Activated naive CD4-positive, alpha-beta T cell (primary cell): ENCODE measurements at regions not wholly inside any gene's neighbourhood (a gene's known extent, or its start where the extent isn't known, plus 50 kb on each side); places are given as distances from the start of the nearest gene placed in this dataset.
"Not testable (repeated sequence)": the region's sequence is repeated elsewhere in the genome, so short reads cannot be mapped to it uniquely, and the experiment has no call there.

Source experiments
- DNase-seq, 4 experiments: peaks; one replicate each; lab custom pipeline; 2025; lab: John Stamatoyannopoulos, UW

DNA sequence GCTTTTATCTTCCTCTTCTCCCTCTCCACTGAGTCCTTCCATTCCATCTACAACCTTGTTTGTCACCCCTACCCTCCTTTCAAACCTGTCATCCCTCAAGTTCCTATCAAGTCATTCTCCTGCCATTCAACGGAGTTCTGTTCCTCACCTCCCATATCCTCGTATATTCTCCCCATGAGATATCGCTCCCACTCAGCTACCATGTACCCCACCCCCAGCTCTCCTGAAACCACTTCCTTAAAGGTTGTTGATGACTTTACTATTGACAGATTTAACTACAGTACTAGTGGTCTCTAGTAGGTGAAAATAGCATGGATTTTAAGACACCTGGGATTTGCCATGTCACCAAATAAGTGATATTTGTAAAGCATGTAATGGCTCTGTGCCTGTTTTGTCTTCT is 107.4 kb upstream of the BARHL2 start:
- DNase-seq = no peak

DNA sequence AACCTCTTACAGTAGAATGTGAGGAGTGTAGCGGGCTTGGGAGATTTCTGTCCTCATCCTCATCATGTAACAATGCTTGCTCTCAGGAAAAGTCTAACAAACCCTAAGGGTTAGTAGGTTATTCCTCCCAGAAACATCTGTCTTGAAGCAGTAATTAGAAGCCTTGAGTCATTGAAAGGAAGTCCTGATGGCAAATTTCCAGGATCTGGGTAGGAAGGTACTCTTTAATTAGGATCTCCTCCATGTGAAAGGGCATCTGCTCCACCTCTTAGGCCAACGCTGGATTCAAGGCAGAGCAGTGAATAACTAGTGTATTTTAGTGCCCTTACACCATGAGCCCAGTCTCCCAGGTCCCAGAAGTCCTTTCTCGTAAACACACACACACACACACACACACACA is 106.6 kb upstream of the BARHL2 start:
- DNase-seq = no peak

DNA sequence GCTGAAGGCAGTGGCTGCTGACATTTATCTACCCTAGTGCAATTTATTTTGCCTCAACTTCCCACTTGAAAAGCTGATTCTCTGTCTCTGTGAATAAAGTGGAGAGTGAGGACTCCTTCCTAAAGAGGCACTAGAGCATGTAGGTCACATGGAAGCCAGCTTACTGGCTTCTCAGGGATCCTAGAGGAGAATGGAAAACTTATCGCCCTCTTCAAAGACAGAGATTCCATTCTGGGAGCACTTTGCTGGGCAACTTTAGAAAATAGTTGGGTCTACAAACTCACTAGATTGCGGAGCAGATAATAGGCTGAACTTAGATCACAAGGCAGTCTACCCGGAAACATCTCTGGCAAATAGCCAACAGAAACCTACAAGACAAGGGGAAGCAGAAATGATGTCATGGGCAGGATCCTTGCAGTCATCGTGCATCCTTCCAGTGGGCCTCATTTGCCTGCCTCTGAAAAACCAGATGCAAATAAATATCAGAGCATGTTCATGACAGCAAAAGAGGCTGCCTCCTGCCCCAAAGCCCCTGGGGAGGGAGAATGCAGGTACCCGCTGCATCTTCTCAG is 104.8 kb upstream of the BARHL2 start:
- DNase-seq = no peak

DNA sequence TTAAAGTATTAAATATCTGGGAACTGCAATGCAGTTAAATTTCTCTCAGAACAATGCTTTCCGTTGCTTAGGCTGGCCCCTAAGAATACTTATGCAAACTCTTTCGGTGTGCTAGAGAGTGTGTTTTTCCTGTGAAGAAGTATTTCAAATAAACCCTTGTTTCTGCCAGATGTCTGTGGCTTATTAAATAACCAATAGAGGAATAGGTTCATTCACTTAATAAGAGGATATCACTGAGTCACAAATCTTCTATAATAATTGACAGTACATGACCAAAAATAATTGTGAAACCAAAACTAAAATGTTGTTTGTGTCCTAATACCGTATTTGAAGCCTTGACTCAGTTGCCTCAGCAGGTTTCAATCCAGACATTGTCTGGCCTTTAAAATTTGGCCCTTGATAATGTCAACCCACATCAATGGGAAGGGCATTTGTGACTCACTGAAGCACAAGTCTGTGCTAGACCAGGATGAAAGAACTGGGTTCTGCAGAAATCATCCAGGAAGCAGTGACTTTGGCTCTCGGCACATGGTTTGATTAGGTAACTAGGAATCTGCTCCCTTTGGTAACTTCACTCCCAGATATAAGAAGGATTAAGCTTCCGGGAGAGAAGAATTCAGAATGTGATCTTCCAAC is 104.2 kb upstream of the BARHL2 start:
- no peak for DNase-seq

DNA sequence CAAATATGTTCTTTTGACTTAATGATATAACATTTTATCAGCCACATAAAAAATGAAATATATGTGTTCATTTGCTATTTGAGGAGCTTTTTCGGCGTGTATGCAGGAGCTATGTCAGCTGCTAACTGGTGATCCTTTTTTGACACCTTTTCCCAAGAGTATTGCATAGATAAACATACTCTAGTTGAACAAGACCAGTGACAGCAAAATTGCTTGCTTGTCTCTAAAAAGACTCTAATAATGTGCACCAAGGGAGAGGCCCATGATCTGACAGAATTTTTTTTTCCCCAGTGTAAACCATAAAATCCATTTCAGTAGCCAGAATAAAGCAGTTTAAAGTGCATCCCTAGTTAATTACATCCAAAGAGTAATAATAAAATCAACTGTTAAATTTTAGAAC is 103.6 kb upstream of the BARHL2 start:
- DNase-seq = no peak

DNA sequence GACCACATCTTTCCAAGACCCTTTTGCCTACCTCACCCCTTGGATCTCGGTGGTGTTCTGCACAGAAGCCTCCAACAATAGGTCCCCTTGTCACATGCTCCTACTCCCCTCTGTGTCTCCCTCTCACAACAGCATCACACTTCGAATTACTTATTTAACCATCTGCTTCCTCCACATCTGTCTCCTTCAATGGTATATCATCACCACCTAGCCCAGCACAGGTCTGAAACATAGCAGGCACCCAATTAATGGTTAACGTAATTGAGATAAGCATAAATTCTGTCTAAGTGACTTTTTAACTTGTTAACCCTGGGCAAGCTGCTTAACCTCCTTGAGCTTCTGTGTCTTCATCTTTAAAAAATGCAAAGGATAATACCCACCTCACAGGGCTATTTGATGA is 100.3 kb upstream of the BARHL2 start:
- DNase-seq = no peak

DNA sequence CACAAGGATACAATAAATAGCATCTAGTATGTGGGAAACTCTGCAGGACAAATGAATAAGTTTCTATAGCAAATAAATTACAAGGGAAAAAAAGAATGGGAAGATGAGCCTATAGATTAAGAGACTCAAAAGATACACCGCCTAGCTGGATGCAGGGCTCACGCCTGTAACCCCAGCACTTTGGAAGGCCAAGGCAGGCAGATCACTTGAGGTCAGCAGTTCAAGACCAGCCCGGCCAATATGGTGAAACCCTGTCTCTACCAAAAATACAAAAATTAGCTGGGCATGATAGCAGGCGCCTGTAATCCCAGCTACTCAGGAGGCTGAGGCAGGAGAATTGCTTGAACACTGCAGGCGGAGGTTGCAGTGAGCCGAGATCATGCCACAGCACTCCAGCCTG is 95.1 kb upstream of the BARHL2 start:
- not testable (repeated sequence) for DNase-seq

DNA sequence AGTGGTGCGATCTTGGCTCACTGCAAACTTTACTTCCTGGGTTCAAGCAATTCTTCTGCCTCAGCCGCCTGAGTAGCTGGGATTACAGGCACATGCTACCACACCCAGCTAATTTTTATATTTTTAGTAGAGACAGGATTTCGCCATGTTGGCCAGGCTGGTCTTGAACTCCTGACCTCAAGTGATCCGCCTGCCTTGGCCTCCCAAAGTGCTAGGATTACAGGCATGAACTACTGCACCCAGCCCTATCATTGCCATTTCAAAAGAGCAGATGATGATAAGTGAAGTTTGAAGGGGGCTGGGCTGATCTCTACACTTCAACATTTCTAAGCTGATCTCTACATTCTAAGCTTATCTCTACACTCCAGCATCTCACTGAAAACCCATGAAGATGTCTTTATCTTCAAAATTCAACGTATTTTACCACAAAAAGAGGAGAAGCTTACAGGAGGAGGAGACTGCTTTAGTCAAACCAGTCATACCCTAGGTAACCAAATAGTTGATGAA is 94.4 kb upstream of the BARHL2 start:
- DNase-seq = not testable (repeated sequence)

DNA sequence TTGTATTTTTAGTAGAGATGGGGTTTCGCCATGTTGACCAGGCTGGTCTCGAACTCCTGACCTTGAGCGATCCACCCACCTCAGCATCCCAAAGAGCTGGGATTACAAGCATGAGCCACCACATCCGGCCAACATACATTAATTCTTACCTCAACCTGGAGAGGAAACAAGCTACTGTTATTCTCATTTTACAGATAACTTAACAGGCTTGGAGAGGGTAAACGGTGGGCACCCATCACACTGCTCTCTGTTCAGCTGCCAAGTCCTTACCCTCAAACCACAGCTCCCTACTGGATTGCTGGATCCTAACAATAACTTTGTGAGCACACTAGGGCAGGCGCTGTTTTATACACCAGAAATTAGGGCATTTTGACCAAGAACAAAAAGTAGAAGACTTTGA is 93.6 kb upstream of the BARHL2 start:
- DNase-seq = no peak

DNA sequence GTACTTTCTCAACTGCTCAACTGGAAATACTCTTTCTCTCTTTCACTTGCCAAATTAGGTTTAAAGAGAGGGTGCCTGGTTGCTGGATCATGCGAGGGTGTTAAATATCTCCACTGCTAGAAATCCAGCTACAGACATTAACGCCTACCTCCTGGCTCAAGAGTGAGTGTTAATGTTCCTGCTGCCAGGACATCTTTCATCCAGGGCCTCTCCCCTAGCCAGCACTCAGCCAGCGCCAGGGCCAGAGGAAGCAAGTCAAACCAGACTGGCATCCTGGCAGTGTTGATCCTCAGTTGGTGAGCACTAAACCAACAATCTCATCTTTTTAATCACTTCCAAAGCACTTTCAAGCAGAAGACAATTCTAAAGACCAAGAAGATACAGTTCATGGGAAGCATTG is 92.9 kb upstream of the BARHL2 start:
- DNase-seq = no peak

DNA sequence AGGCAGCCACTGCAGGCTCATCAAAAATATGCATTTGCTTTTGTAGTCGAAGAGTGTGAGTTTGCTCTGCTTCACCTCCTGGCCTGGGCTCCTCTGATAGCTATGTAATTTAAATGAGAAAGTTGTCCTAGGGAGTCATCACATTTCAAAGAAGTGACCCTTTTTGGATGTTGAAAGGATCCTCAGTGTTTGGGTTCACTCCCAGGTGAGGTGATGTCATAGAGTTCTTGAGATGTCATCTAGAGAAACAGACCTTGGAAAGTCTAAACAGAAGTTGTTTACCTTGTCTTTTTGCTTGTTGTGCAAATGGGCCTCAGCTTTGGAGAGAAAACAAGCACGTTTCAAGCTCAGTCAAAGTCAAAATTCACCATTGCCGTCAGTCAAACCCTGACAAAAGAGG is 92.0 kb upstream of the BARHL2 start:
- DNase-seq = no peak

DNA sequence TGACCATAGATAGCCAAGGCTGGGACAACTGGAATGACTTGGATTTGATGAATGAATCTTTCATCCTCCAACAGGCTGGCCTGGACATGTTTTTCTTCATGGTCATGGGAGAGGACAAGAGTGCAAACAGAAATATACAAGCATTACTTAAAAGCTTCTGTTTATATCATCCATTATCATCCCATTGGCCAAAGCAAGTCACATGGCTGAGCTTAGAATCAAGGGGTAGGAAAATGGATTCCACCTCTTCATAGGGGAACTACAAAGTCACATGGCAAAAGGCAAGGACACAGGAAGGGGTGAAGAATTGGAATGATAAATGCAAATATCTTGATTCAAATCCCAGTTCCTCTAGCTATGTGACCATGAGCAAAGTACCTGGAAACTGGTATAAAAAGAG is 90.2 kb upstream of the BARHL2 start:
- DNase-seq = no peak

DNA sequence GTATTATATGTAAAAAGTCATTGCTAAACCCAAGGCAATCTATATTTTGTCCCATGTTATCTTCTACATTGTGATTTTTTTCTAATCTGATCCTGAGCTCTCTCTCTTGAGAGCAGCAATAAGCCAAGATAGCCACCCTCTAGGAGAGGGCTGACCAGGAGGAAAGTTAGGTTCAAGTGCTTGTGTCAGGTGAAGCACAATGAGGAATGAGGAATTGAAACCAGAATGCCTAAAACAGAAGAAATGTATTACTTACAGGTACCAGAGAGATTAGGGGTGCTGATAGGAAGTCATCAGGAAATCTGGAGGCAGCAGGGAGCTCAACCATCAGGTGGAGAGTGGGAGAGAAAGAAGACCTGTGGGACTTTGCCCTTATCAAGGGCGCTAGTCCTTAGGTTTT is 85.5 kb upstream of the BARHL2 start:
- DNase-seq = no peak

DNA sequence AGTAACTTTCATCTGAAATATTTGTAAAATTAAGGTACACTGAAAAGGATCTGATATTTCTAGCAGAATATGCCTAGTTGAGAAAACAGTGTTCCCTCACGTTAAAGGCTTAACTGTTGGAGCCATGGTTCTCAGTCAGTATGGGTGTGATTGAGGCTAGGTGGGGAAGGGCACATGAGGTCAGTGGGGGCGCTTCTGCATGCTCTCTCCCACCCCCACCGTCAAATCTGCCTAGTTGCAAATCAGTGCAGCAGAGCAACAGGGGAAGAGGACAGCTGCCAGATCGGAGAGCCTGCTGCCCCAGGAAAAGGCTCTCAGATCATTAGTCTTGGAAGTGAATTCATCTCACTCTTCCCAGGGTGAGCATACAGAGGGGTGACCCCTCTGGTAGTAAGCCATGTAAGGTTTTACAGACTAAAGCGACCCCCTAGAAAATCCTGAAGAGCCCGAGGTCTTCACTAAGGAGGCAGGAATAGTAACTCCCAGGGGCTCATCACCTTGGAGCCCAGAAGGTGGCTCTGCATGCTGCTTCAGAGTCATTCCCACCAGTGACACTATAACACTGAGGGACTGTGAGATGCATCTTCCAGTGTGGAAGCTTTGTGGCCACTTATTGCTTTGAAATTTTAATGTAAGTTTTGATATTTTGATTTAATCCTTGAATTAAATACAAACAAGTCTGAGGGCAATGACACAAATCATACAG is 83.1 kb upstream of the BARHL2 start:
- no peak for DNase-seq

DNA sequence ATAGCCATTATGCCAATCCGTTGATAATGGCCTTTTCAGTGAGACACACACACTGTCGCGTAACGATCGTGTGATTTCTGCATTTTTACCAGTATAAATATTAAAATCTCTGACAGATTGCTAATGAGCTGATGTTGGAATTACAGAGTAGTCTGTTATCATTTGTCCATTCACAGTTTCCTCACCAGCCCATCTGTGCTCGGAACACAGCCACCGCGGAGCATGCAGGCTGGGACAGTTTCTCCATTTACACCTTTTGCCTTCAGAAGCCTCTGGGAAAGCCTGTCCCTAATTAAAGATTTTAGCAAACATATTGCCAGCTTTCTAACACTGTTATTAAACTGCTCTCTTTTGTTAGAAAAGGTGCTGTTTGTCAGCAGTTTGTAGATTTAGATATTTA is 82.2 kb upstream of the BARHL2 start:
- no peak for DNase-seq

DNA sequence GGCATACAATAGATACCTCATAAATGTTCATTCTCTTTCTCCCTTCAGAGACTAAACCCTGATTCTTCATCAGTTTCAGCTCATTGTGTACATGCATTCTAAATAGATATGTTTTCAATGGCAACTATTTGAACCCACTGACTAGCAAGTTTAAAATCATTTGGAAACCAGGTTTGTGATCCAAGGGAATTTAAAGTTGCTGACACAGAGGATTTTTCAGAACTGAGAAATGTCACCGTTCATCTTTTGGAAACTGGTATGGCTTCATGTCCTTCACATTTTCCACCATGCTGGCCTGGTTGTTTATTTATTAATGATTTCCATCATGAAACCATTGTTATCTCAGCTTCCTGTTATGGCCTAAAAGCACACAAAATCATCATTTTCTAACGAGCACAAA is 81.8 kb upstream of the BARHL2 start:
- no peak for DNase-seq

DNA sequence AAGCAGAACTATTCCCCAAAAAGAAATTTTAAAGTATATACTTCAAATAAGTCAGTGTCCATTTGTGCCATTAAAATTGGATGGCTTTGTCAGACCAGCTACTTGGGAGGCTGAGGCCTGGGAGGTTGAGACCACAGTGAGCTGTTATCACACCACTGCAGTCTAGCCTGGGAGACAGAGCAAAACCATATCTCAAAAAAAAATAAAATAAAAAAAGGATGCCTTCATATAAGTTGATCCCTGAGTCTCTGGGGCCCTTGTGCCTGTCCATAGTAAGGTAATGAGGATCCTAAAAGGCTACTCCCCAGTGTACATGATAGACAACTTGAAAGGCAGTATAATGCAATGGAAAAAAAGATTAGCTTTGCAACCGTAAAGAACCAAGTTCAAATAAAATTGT is 81.2 kb upstream of the BARHL2 start:
- DNase-seq = no peak

DNA sequence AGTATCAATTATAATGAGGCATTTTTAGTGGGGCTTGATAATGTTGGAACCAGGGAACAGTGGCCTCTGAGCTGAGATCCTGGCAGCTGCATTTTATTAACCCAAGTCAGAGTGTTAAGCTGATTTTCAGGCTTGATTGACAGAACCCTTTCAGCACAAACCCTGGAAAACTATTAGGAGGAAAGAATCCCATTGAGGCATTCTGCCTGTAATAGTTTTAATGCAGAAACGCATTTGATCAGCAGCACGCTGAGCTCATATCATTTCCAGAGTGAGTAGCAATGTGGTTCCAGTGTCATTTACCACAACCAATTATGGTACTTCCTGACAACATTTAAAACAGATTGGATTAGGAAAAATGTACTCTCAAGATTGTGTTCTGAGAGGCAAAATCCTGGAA is 78.3 kb upstream of the BARHL2 start:
- DNase-seq = no peak

DNA sequence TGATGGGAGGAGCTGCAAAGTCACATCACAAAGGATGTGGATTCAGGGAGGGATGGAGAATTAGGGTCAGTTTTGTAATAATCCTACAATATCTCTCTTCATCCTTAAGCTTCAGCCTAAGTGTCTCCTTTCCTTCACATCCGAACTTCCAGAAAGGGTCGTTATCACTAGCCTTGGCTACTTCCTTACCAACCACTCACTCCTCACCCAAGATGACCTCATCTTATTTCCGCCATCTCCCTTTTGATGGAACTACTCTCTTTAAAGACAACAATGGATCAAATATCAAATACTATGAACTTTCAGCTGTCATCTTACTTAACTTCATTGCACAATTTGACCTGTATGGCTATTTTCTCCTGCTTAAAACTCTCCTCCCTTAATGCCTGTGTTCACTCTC is 69.6 kb upstream of the BARHL2 start:
- DNase-seq = no peak

DNA sequence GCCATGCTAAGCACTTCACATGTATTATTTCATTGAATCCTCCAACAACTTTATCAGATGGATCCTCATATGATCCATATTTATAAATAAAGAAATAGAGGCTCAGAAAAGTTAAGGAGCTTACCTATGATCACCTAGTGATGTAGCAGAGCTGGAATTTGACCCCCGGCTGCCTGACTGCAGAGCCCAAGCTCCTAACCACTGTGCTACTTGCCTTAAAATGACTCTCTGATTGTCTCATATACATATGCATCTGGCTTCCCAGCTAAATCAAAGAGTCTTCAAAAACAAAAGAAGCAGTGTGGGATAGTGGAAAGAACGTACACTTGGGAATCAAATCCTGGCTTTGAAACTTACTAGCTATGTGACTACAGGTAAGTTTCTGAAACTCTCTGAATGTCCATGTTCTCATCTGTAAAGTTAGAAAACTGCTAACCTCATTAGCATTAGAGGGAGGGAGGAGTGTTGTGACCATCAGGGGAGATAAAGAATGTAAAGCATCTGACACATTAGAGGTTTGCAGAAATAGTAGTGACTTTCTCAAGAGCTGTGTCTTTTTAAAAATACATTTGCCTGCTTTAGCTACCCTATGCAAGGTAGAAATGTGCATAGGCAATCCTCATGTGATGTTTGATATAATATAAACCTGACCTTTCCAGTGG is 67.2 kb upstream of the BARHL2 start:
- no peak for DNase-seq

DNA sequence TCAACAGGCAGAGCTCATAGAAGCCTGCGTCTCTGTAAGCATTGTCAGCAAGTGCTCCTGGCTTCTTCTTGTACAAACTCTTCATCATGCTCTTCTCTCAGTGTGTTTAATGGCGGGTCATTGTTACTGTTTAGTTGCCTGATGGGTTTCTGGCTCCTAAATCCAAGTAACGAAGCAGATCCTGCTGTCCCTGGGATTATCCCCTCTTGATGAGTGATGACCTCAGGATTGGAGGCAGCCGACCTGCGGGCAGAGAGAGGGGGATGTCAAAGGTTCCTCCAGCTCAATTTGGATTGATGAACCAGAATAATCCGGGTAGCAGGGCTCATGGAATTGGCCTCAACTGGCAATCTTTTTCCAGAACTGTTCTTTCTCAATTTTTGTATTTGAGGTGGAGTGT is 66.1 kb upstream of the BARHL2 start:
- DNase-seq = no peak

DNA sequence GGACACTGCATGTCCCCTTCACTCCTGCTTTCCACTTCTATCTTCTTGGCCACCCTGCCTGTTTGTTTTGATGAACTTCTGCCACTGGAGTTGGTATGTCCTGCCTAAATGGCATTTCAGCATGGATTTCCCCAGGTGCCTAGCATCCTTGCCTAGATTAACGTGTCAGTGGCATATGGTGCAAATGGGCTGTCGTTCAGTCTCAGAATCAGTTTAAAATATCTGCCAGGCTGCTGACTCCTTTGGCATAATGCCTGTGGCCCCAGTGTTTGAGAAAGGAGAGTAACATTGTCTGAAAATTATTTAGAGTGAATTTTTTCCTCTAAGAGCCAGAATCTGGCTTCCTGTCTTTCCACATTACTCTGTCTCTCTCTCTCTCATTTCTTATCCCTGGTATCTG is 64.9 kb upstream of the BARHL2 start:
- DNase-seq = no peak

DNA sequence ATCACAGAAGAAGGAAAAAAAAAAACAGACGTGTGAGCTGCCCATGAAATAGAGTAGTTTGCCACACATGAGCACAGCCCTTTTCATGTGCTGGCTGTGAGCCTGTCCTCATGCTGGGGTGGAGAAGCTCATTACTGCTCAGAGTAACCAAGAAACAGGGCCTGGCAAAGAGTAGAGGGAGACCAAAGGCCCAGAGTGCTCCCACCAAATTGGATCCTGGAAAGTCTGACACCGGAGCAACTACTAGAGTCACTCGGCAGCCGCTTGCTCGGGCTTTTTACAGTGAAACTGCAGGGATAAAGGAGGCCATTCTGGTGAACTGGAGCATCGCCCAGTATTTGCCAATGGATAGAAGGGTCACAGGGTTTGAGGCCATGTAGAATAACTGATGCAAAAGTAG is 64.4 kb upstream of the BARHL2 start:
- no peak for DNase-seq
